ENCODE measurements at regions not wholly inside any gene's neighbourhood (a gene's known extent, or its start where the extent isn't known, plus 50 kb on each side); places are given as distances from the start of the nearest gene placed in this dataset.

GRCh38 chr18:75517286-75517685 is 89.8 kb upstream of the SMIM21 start:
- TF ChIP-seq, protein P1, sequence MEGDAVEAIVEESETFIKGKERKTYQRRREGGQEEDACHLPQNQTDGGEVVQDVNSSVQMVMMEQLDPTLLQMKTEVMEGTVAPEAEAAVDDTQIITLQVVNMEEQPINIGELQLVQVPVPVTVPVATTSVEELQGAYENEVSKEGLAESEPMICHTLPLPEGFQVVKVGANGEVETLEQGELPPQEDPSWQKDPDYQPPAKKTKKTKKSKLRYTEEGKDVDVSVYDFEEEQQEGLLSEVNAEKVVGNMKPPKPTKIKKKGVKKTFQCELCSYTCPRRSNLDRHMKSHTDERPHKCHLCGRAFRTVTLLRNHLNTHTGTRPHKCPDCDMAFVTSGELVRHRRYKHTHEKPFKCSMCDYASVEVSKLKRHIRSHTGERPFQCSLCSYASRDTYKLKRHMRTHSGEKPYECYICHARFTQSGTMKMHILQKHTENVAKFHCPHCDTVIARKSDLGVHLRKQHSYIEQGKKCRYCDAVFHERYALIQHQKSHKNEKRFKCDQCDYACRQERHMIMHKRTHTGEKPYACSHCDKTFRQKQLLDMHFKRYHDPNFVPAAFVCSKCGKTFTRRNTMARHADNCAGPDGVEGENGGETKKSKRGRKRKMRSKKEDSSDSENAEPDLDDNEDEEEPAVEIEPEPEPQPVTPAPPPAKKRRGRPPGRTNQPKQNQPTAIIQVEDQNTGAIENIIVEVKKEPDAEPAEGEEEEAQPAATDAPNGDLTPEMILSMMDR (conservative IDR thresholded peaks at IDR 0.05; ENCODE audit: low read depth, low read length): no peak
- no peak overlapping the region for H3K4me3 ChIP-seq (ENCODE audit: low read length)
- DNase-seq (ENCODE audit: low read depth): no peak

DNA sequence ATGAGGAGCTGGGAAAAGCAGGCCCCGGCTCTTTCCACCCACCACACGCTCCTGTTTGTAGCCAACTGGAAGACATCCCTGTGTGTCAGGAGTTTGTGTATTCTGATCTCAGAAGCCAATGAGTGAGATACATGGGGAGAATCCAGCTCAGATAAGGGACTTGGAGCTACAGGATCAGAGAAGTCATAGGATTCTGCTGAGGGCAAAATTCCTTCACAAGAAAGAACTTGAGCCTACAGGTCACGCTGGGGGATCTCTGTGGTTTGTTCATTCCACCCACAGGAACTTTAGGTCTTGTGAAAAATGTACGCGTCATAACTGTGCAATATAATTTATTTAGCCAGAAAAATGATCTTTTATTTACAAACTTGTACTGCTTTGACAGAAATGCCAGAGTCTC is 80.1 kb upstream of the SMIM21 start:
- no peak overlapping the region for H3K4me3 ChIP-seq (ENCODE audit: low read length)
- DNase-seq (ENCODE audit: low read depth): no peak
- TF ChIP-seq, protein P1 (conservative IDR thresholded peaks at IDR 0.05; ENCODE audit: low read depth, low read length): no peak

DNA sequence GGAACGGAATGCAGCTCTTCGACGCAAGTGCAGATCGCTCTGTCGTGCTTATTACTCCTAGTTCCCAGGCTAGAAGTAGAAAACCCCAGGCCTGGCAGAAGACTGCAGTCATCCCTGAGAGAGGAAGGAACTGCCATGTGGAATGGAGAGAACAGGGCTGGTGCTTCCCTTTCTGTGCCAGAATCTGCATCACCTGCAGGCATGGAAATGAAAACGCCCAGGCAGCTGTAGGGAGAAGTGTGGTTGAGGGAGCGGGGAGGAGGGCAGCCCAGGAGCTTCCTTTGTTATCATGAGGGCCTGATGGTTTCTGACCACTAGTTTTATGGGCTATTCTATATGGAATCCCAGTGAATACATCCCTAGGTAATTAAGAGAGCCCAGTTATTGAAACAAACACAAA is 79.4 kb upstream of the SMIM21 start:
- TF ChIP-seq, protein P1 (conservative IDR thresholded peaks at IDR 0.05; ENCODE audit: low read depth, low read length): no peak
- no peak for DNase-seq (ENCODE audit: low read depth)
- no peak overlapping the region for H3K4me3 ChIP-seq (ENCODE audit: low read length)

DNA sequence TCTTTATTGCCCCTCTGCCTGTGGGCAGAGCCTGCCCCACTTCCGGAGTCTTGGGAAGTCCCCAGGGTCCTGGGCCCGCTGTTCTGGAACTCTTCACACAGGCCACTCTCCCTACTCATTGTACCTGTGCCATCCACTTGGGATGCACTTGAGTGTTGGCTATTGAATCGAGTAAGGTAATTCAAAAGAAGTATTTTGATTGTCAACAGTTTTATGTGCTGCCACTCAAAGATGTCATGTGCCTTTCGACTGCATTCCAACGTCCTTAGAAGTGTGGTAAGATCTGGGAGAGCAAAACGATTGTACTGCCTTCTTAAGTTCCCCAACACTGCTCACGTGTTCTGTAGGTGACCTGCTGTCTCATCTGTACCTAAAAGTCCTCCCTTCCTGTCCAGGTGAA is 77.0 kb upstream of the SMIM21 start:
- TF ChIP-seq, protein P1 (conservative IDR thresholded peaks at IDR 0.05; ENCODE audit: low read depth, low read length): no peak

GRCh38 chr18:75503615-75504014 is 76.1 kb upstream of the SMIM21 start:
- no peak overlapping the region for H3K4me3 ChIP-seq (ENCODE audit: low read length)
- DNase-seq (ENCODE audit: low read depth): no peak
- TF ChIP-seq, protein P1 (conservative IDR thresholded peaks at IDR 0.05; ENCODE audit: low read depth, low read length): no peak

More for the DNA sequence above, 77.0 kb upstream of the SMIM21 start:
- DNase-seq (ENCODE audit: low read depth): no peak
- no peak overlapping the region for H3K4me3 ChIP-seq (ENCODE audit: low read length)

- DNase-seq (ENCODE audit: low read depth): no peak
- TF ChIP-seq, protein P1 (conservative IDR thresholded peaks at IDR 0.05; ENCODE audit: low read depth, low read length): no peak
- no peak overlapping the region for H3K4me3 ChIP-seq (ENCODE audit: low read length)
These were observed 74.8 kb upstream of the SMIM21 start for GRCh38 chr18:75502286-75502685.

DNA sequence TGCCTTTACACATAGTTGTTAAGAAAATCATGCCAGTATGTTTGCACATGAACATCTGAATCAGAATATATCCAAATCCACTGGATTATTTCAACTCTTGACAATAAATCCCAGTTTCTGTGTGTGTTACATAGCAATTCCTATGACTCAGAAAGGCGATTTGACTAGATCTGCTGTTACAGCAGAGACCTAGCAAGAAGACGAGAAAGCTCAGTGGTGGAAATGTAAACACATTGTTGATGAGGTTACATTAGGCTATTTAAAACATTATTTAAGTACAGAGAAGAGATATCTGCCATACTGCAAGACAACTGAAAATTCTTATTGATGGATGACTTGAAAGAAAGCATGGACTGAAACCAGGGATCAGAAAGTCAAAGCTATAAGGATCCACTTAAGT is 73.0 kb upstream of the SMIM21 start:
- TF ChIP-seq, protein P1 (conservative IDR thresholded peaks at IDR 0.05; ENCODE audit: low read depth, low read length): no peak
- no peak overlapping the region for H3K4me3 ChIP-seq (ENCODE audit: low read length)
- DNase-seq (ENCODE audit: low read depth): no peak

Measured in retinal pigment epithelial cell (primary cell).